ENCODE measurements at regions not wholly inside any gene's neighbourhood (a gene's known extent, or its start where the extent isn't known, plus 50 kb on each side); places are given as distances from the start of the nearest gene placed in this dataset.

- no peaks in the 10 kb centered on the region for H3K36me3 ChIP-seq (ENCODE audit: control insufficient read depth, insufficient read depth, low read length)
- no peaks in the 10 kb centered on the region for H3K27me3 ChIP-seq (replicated peaks; ENCODE audit: control insufficient read depth, insufficient read depth, low read length)
- DNase-seq (ENCODE audit: extremely low read depth, insufficient read length), result no peak
- TF ChIP-seq CTCF (IDR thresholded peaks at IDR 0.05; ENCODE audit: insufficient read depth, low read length, poor library complexity, severe bottlenecking), result peak; percentile 14
- no peak overlapping the region for H3K4me3 ChIP-seq (replicated peaks; ENCODE audit: low read depth, low read length)
Observed at GRCh38 chr12:102740141-102740955, 176.7 kb downstream of the PAH start.

GRCh38 chr12:102736328-102736727, 180.7 kb downstream of the PAH start:
- no peak overlapping the region for H3K4me3 ChIP-seq (replicated peaks; ENCODE audit: low read depth, low read length)
- no peak for DNase-seq (ENCODE audit: extremely low read depth, insufficient read length)
- H3K36me3 ChIP-seq (ENCODE audit: control insufficient read depth, insufficient read depth, low read length), result no peaks in the 10 kb centered on the region
- no peaks in the 10 kb centered on the region for H3K27me3 ChIP-seq (replicated peaks; ENCODE audit: control insufficient read depth, insufficient read depth, low read length)
- TF ChIP-seq CTCF (IDR thresholded peaks at IDR 0.05; ENCODE audit: insufficient read depth, low read length, poor library complexity, severe bottlenecking), result no peak

- Histone ChIP-seq H3K27me3 (replicated peaks; ENCODE audit: control insufficient read depth, insufficient read depth, low read length) (no peaks in the 10 kb centered on the region), H3K4me3 (replicated peaks; ENCODE audit: low read depth, low read length) (no peak overlapping the region), H3K36me3 (ENCODE audit: control insufficient read depth, insufficient read depth, low read length) (no peaks in the 10 kb centered on the region)
- TF ChIP-seq CTCF (IDR thresholded peaks at IDR 0.05; ENCODE audit: insufficient read depth, low read length, poor library complexity, severe bottlenecking), result no peak
- peak; percentile 57 for DNase-seq (ENCODE audit: extremely low read depth, insufficient read length)
Observed at GRCh38 chr12:102735104-102735503, 181.9 kb downstream of the PAH start.

- TF ChIP-seq CTCF (IDR thresholded peaks at IDR 0.05; ENCODE audit: insufficient read depth, low read length, poor library complexity, severe bottlenecking), result no peak
- H3K36me3 ChIP-seq (ENCODE audit: control insufficient read depth, insufficient read depth, low read length), result no peaks in the 10 kb centered on the region
- H3K27me3 ChIP-seq (replicated peaks; ENCODE audit: control insufficient read depth, insufficient read depth, low read length), result no peaks in the 10 kb centered on the region
- no peak for DNase-seq (ENCODE audit: extremely low read depth, insufficient read length)
- no peak overlapping the region for H3K4me3 ChIP-seq (replicated peaks; ENCODE audit: low read depth, low read length)
Observed at GRCh38 chr12:102730996-102731395, 186.0 kb downstream of the PAH start.

GRCh38 chr12:102728506-102729242, 188.4 kb downstream of the PAH start:
- H3K27me3 ChIP-seq (replicated peaks; ENCODE audit: control insufficient read depth, insufficient read depth, low read length), result no peaks in the 10 kb centered on the region
- no peak overlapping the region for H3K4me3 ChIP-seq (replicated peaks; ENCODE audit: low read depth, low read length)
- H3K36me3 ChIP-seq (ENCODE audit: control insufficient read depth, insufficient read depth, low read length), result no peaks in the 10 kb centered on the region
- DNase-seq (ENCODE audit: extremely low read depth, insufficient read length), result peak; percentile 55
- no peak for TF ChIP-seq CTCF (IDR thresholded peaks at IDR 0.05; ENCODE audit: insufficient read depth, low read length, poor library complexity, severe bottlenecking)

Data from GM06990 (cell line).